ENCODE measurements at regions not wholly inside any gene's neighbourhood (a gene's known extent, or its start where the extent isn't known, plus 50 kb on each side); places are given as distances from the start of the nearest gene placed in this dataset.

- no peak for TF ChIP-seq CTCF (IDR thresholded peaks at IDR 0.05; ENCODE audit: borderline replicate concordance, extremely low read depth, insufficient read depth)
- DNase-seq: no peak
- no peak overlapping the region for H3K4me3 ChIP-seq (ENCODE audit: low read length in 3 of 3)
- no peaks in the 10 kb centered on the region for H3K9me3 ChIP-seq (ENCODE audit: control insufficient read depth in 2 of 3, insufficient read depth in 1 of 3, low read length in 3 of 3)
- H3K9ac ChIP-seq (ENCODE audit: low read length in 3 of 3): no peak overlapping the region
- intact Hi-C loops (cut with DNase I): no loop called here
- H3K27ac ChIP-seq (ENCODE audit: low read depth in 2 of 2, low read length in 2 of 2): no peak overlapping the region
- H3K27me3 ChIP-seq (ENCODE audit: control insufficient read depth, insufficient read depth, low read length): no peaks in the 10 kb centered on the region
- no peaks in the 10 kb centered on the region for H3K36me3 ChIP-seq (ENCODE audit: control insufficient read depth in 2 of 3, insufficient read depth in 3 of 3, low read length in 3 of 3)
- H3K4me1 ChIP-seq (ENCODE audit: control insufficient read depth in 2 of 3, insufficient read depth in 2 of 3, low read depth in 1 of 3, low read length in 3 of 3): no peaks in the 10 kb centered on the region
- FAIRE-seq: no peak
These were observed 513.2 kb downstream of the COL11A1 start for GRCh38 chr1:102595106-102595505.

- Histone ChIP-seq H3K9ac (ENCODE audit: low read length in 3 of 3) (no peak overlapping the region), H3K27ac (ENCODE audit: low read depth in 2 of 2, low read length in 2 of 2) (no peak overlapping the region), H3K4me1 (ENCODE audit: control insufficient read depth in 2 of 3, insufficient read depth in 2 of 3, low read depth in 1 of 3, low read length in 3 of 3) (no peaks in the 10 kb centered on the region), H3K27me3 (ENCODE audit: control insufficient read depth, insufficient read depth, low read length) (no peaks in the 10 kb centered on the region), H3K9me3 (ENCODE audit: control insufficient read depth in 2 of 3, insufficient read depth in 1 of 3, low read length in 3 of 3) (no peaks in the 10 kb centered on the region), H3K4me3 (ENCODE audit: low read length in 3 of 3) (no peak overlapping the region), H3K36me3 (ENCODE audit: control insufficient read depth in 2 of 3, insufficient read depth in 3 of 3, low read length in 3 of 3) (no peaks in the 10 kb centered on the region)
- intact Hi-C loops (cut with DNase I): no loop called here
- FAIRE-seq: no peak
- DNase-seq: no peak
- no peak for TF ChIP-seq CTCF (IDR thresholded peaks at IDR 0.05; ENCODE audit: borderline replicate concordance, extremely low read depth, insufficient read depth)
These were observed 515.0 kb downstream of the COL11A1 start for GRCh38 chr1:102593276-102593675.

DNA sequence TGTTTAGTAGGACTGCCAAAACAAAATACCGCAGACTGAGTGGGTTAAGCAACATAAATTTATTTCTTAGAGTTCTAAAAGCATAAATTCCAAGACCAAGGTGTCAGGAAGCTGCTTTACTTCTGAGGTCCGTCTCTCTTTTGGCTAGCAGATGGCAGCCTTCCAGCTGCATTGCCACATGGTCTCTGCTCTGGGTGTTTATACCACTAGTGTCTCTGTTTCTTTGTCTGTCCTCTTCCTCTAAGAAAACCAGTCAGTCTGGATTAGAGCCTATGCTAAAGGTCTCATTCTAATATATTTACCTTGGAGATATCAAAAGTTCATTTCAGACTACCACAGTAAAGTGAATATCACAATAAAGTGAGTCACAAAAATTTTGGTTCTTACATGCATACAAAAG lies 519.8 kb downstream of the COL11A1 start:
- no peak overlapping the region for H3K4me3 ChIP-seq (ENCODE audit: low read length in 3 of 3)
- no peak overlapping the region for H3K27ac ChIP-seq (ENCODE audit: low read depth in 2 of 2, low read length in 2 of 2)
- FAIRE-seq: no peak
- TF ChIP-seq CTCF (IDR thresholded peaks at IDR 0.05; ENCODE audit: borderline replicate concordance, extremely low read depth, insufficient read depth): no peak
- no peaks in the 10 kb centered on the region for H3K27me3 ChIP-seq (ENCODE audit: control insufficient read depth, insufficient read depth, low read length)
- H3K36me3 ChIP-seq (ENCODE audit: control insufficient read depth in 2 of 3, insufficient read depth in 3 of 3, low read length in 3 of 3): no peaks in the 10 kb centered on the region
- no peak for DNase-seq
- no peaks in the 10 kb centered on the region for H3K9me3 ChIP-seq (ENCODE audit: control insufficient read depth in 2 of 3, insufficient read depth in 1 of 3, low read length in 3 of 3)
- no peaks in the 10 kb centered on the region for H3K4me1 ChIP-seq (ENCODE audit: control insufficient read depth in 2 of 3, insufficient read depth in 2 of 3, low read depth in 1 of 3, low read length in 3 of 3)
- no peak overlapping the region for H3K9ac ChIP-seq (ENCODE audit: low read length in 3 of 3)
- intact Hi-C loops (cut with DNase I): no loop called here

- no peaks in the 10 kb centered on the region for H3K9me3 ChIP-seq (ENCODE audit: control insufficient read depth in 2 of 3, insufficient read depth in 1 of 3, low read length in 3 of 3)
- H3K36me3 ChIP-seq (ENCODE audit: control insufficient read depth in 2 of 3, insufficient read depth in 3 of 3, low read length in 3 of 3): no peaks in the 10 kb centered on the region
- H3K27me3 ChIP-seq (ENCODE audit: control insufficient read depth, insufficient read depth, low read length): no peaks in the 10 kb centered on the region
- no peak for FAIRE-seq
- no peak overlapping the region for H3K9ac ChIP-seq (ENCODE audit: low read length in 3 of 3)
- no peak for TF ChIP-seq CTCF (IDR thresholded peaks at IDR 0.05; ENCODE audit: borderline replicate concordance, extremely low read depth, insufficient read depth)
- no peaks in the 10 kb centered on the region for H3K4me1 ChIP-seq (ENCODE audit: control insufficient read depth in 2 of 3, insufficient read depth in 2 of 3, low read depth in 1 of 3, low read length in 3 of 3)
- no peak for DNase-seq
- intact Hi-C loops (cut with DNase I): no loop called here
- H3K27ac ChIP-seq (ENCODE audit: low read depth in 2 of 2, low read length in 2 of 2): no peak overlapping the region
- no peak overlapping the region for H3K4me3 ChIP-seq (ENCODE audit: low read length in 3 of 3)
These were observed 522.3 kb downstream of the COL11A1 start for GRCh38 chr1:102586022-102586421.
